T47D (cell line): ENCODE measurements at regions not wholly inside any gene's neighbourhood (a gene's known extent, or its start where the extent isn't known, plus 50 kb on each side); places are given as distances from the start of the nearest gene placed in this dataset.

Experiments used
- DNase-seq, 2 experiments: peaks; one replicate each; pipeline versions ENCODE4 v3.0.0 to v3.0.0-alpha.2; 2011 to 2012; ENCODE audit warnings: low read depth in 1 of 2, low spot score in 1 of 2
- JUND ChIP-seq: IDR thresholded peaks from 2 replicates; pipeline ENCODE4 v1.6.1; 2012; ENCODE audit warnings: low read depth
- in situ Hi-C: cut with HindIII; loops from 2 replicates; pipeline ENCODE4 v1.10.0; 2016; ENCODE audit warnings: low sequenced_read_pairs, low pct_unique_long_range_greater_than_20kb

DNA sequence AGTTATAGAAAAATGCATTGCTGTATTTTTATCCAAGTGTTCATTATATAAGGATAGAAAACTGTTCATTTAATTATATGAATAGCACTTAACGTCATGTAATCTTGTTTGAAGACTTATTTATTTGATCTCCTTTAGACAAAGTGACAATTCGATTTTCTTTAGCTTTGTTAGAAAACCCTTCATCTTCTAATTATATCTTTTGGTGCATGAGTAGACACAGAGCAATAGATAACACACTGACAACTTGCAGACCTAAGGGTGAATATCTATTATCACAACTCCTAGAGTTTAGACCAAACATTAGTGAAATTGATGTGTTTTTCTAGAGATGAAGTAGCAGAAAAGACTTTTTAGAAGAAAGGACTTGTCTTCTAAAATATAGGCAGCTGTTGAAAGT lies 446.4 kb upstream of the SEMA6A start:
- no peak for DNase-seq
- in situ Hi-C loops = no loop called here
- no peak for TF ChIP-seq JUND

DNA sequence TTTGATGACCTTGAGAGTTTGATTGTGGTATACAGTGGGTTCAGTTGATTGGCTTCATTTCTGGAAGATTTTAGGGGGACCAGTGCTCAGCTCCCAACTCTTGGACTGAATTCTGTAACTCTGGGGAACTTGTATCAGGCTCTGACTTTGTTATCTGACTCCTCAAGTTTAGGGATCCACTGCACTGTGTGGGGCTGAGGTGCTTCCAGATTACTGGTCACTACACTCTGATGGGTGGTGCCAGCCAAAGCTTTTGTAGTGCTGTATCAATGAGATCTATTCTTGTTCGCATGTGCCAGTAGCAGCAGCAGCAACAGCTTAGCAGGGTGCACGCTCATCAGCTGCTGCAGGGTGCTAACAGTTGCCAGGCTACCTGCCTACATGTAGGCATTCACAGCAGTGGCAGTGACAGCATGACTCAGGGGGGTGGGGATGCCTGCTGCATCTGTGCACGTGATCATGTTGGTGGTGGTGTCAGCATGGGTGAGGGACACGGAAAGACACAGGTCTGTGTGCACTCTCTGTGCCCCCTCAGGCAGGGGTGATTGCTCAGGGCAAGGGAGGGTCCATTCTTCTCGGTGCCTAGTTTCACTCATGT lies 438.8 kb upstream of the SEMA6A start:
- TF ChIP-seq JUND = no peak
- in situ Hi-C loops = no loop called here
- DNase-seq = no peak

DNA sequence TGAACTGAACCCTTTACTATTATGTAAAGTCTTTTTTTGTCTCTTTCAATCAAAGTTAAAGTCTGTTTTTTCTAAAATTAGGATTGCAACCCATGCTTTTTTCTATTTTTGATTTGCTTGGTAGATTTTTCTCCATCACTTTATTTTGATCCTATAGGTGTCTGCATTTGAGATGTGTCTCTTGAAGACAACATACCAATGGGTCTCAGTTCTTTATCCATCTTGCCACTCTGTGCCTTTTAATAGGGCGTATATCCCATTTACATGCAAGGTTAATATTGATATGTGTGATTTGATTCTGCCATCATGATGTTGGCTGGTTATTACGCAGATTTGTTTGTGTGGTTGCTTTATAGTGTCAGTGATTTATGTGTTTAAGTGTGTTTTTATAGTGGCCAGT lies 436.0 kb upstream of the SEMA6A start:
- no peak for TF ChIP-seq JUND
- DNase-seq = no peak
- in situ Hi-C loops = no loop called here

DNA sequence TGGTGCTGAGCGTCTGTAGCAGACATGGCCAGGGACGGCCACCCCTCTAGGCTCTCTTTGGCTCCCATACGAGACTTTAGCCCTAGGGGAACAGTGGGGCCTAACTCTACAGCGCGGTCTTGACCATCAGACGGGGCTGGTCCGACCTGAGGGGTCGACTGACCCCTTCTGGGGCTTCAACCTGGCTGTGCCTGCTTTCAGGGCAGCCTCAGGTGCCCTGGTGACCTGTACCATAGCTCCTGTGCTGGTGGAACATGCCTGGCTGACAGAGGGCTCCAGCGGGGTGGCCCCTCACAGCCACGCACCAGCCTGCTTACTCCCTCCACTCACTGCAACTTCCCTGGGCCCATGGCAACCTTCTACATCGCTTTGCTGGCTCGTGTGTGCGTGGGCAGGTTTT lies 423.4 kb upstream of the SEMA6A start:
- DNase-seq = no peak
- TF ChIP-seq JUND = no peak
- in situ Hi-C loops = no loop called here

DNA sequence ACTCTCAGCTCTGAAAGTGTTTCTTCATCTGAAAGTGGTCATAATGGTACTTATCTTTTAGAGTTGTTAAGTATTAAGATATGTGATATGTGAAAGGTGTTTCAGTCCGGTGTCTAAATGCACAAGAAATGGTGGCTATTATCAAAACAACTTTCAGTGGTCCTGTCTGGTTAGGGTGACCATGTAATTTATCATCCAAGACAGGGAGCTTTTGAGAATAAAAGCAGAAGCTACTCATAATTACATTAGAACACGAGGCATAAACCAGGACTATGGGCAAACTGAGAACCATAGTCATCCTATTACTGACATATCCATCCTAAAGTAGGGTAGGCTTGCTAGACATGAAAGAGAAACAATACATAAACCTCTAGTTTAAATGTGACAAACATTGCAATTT lies 418.1 kb upstream of the SEMA6A start:
- in situ Hi-C loops = no loop called here
- no peak for TF ChIP-seq JUND
- no peak for DNase-seq

DNA sequence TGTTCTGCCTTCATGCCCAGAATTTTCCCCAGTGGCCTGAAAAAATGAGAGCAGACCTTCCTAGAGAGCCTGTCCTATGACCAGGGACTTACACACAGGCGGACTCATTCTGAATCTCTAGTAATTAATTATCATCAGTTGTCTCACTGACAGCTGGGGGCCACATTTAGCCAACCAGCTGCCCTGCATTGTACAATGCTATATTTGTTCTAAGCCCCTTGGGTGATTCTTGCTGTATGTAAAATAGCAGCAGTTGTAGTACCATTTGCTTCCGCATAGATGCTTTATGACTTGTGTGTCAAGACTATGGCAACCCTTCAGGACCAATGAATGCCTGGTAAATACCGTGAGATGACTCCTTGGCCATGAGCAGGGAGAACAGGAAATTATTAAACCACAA lies 415.4 kb upstream of the SEMA6A start:
- in situ Hi-C loops = no loop called here
- DNase-seq = no peak
- TF ChIP-seq JUND = no peak

DNA sequence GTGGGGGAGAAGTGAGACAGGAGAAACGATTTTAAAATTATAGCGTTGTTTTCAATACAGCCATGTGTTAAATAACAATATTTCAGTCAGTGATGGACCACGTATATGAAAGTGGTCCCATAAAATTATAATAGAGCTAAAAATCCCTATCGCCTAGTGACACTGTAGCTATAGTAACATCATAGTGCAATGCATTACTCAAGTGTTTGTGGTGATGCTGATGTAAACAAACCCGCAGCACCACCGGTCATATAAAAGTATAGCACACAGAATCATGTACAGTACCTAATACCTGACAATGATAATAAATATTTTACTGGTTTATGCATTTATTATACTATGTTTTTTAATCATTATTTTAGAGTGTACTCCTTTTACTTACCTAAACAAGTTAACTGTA lies 407.4 kb upstream of the SEMA6A start:
- TF ChIP-seq JUND = no peak
- in situ Hi-C loops = no loop called here
- no peak for DNase-seq

DNA sequence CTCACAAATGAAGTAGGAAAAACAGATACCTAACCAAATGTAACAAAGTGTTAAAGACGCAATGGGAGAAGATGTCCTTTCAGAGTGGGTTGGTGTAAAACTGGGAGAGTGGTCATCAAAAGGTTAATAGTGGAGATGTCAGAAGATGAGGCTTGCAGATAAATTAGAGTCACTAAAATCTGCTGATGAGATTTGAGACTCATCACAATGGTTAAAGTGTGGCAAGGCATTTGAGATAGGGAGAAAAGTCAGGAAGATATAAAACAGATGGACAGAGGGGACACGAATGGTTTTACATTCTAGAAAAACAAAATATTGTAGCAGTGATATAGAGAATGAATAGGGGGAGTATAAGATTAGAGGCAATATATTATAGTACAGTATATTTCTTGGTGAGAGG lies 406.0 kb upstream of the SEMA6A start:
- no peak for TF ChIP-seq JUND
- no peak for DNase-seq
- in situ Hi-C loops = no loop called here

DNA sequence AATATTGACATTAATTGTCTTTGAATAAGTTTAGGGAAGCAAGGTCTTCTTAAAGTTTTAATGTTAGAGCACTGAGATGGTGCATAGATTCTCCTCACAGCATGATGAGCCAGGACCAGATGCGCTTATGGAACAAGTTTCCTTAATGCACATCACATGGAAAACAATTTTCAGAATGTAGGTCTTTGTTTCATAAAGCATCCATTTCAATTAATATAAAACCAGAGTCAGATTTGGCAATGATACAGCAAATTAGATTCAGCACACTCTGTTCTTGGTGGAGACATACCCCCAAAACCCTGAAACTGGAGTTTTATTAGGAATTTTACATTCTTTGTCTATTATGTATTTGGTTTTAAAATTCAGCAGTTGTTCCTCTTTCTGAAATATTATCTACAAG lies 402.1 kb upstream of the SEMA6A start:
- in situ Hi-C loops = no loop called here
- DNase-seq = no peak
- no peak for TF ChIP-seq JUND

DNA sequence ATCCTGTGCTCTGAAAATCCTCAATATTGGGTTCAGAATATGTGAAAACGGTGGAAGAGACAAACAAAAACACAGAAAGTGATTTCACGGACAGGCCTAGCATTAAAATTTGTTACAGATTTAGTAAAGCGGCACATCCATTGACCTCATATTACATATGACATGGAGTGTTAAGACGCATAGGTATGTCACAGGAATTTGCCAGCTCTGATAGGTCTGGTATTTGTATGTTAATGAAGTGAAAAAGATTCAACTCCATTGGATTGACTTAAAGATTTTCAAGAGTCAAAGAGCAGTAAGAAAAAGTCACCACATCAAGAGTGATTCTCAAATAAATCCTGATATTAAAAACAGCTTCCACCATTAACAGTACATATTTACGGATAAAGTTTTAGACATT lies 396.5 kb upstream of the SEMA6A start:
- no peak for TF ChIP-seq JUND
- no peak for DNase-seq
- in situ Hi-C loops = no loop called here

DNA sequence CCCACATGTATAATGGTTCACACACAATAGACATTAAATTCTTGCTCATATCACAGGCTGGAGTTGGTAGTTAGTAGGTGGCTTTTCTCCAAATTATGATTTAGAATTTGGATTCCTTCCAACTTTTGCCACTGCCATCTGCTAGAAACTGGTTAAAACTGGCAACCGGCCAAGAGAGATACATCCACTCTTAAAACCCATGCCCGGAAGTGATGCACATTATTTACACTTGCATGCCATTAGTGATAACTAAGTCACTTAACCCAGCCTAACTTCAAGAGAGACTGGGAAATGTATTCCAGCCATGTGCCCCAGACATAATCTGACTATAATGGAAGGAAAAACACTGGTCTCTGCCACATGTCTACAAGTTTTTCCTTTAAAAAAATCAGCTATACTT lies 395.7 kb upstream of the SEMA6A start:
- in situ Hi-C loops = no loop called here
- no peak for DNase-seq
- no peak for TF ChIP-seq JUND

DNA sequence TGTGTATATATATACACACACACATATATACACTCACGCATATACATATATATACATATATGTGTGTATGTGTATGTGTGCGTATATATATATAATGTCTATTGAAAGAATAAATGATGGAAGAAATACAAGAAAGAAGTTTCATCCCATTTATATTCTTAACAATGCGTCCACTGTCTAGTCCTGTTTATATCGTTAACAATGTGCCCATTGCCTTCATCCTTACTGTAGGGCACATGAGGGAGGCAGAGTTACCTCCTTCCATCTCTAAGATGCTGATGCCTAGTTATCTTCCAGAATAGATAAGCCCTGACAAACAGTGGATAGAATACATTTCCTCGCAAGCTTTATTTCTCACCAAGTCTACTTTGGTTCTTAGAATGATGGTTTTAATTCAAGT lies 389.8 kb upstream of the SEMA6A start:
- DNase-seq = no peak
- TF ChIP-seq JUND = no peak
- in situ Hi-C loops = no loop called here

DNA sequence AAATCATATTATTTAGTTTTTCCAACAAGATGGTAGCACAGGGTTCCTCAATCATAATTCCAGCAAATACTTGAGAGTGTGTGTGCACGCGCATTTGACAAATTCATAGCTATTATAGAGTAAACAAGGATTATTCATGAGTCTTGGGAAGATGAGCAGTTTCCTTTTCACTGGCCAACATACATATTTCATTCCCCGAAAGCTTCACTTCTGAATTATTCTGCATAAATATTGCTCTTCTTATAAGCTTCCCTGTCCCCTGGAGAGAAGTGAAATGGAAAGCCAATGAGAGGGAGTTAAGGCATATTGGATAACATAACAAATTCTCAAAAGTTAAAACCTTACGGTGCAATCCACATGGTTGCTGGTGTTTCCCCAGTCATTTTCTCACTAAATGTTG lies 386.4 kb upstream of the SEMA6A start:
- no peak for DNase-seq
- no peak for TF ChIP-seq JUND
- in situ Hi-C loops = no loop called here

DNA sequence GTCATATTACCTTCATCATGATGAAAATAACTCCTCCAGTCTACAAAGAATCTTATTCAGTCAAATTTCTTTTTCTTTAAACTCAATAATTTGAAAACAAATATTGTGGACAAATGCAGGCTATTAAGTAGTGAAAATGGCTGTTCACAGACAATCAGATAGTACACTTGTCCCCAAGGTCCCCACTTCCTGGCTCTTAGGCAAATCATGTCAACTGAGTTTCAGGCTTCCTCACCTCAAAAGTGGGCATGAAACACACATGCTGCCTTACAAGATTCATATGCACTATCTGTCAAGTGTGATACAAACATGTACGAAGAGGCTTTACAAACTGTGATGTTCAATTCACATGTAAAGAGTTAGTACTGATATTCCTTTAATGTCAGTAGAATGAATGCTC lies 385.2 kb upstream of the SEMA6A start:
- DNase-seq = no peak
- no peak for TF ChIP-seq JUND
- in situ Hi-C loops = no loop called here
